Mesendoderm (in vitro differentiated cells): ENCODE measurements at regions not wholly inside any gene's neighbourhood (a gene's known extent, or its start where the extent isn't known, plus 50 kb on each side); places are given as distances from the start of the nearest gene placed in this dataset.

ENCODE experiments used
- DNase-seq: peaks from one replicate; pipeline ENCODE4 v3.0.0; 2013
- H2AK5ac ChIP-seq: 2 replicates; pipeline ENCODE4 v1.6.1; 2013; ENCODE audit warnings: low read length, inconsistent platforms
- H2BK120ac ChIP-seq: 2 replicates; pipeline ENCODE4 v1.6.1; 2013; ENCODE audit warnings: low read depth, mild to moderate bottlenecking, low read length, moderate library complexity, mixed read lengths
- H2BK15ac ChIP-seq: replicated peaks from 2 replicates; pipeline ENCODE4 v1.6.1; 2013; ENCODE audit warnings: low read depth, mild to moderate bottlenecking, moderate library complexity
- H2BK5ac ChIP-seq: 2 replicates; pipeline ENCODE4 v1.6.1; 2013; ENCODE audit warnings: low read length, inconsistent platforms
- H3K18ac ChIP-seq: 2 replicates; pipeline ENCODE4 v1.6.1; 2013; ENCODE audit warnings: mild to moderate bottlenecking, low read length, mixed read lengths
- H3K23ac ChIP-seq: one replicate; pipeline ENCODE4 v1.6.1; 2013; ENCODE audit warnings: low read length
- H3K27ac ChIP-seq: 2 replicates; pipeline ENCODE4 v1.5.1; 2013; ENCODE audit warnings: low read depth, mild to moderate bottlenecking, inconsistent platforms, low read length, moderate library complexity
- H3K27me3 ChIP-seq: 2 replicates; pipeline ENCODE4 v1.6.1; 2013; ENCODE audit warnings: low read length, control low read depth, mild to moderate bottlenecking, inconsistent platforms; ENCODE audit not compliant: insufficient read depth, poor library complexity
- H3K36me3 ChIP-seq: 2 replicates; pipeline ENCODE4 v1.6.1; 2013; ENCODE audit warnings: low read length, inconsistent platforms; ENCODE audit not compliant: control insufficient read depth, insufficient read depth
- H3K4ac ChIP-seq: one replicate; pipeline ENCODE4 v1.6.1; 2013; ENCODE audit warnings: low read depth, mild to moderate bottlenecking, low read length, moderate library complexity
- H3K4me1 ChIP-seq: 2 replicates; pipeline ENCODE4 v1.6.1; 2013; ENCODE audit warnings: low read depth, low read length, inconsistent platforms; ENCODE audit not compliant: control insufficient read depth
- H3K4me2 ChIP-seq: 2 replicates; pipeline ENCODE4 v1.6.1; 2013; ENCODE audit warnings: low read length
- H3K4me3 ChIP-seq: 2 replicates; pipeline ENCODE4 v1.5.1; 2013; ENCODE audit warnings: mild to moderate bottlenecking, low read length
- H3K56ac ChIP-seq: one replicate; pipeline ENCODE4 v1.6.1; 2013; ENCODE audit warnings: low read length
- H3K79me1 ChIP-seq: 2 replicates; pipeline ENCODE4 v1.6.1; 2013; ENCODE audit warnings: low read length, inconsistent platforms
- H3K79me2 ChIP-seq: 2 replicates; pipeline ENCODE4 v1.6.1; 2013; ENCODE audit warnings: mild to moderate bottlenecking, low read length; ENCODE audit not compliant: control insufficient read depth, insufficient read depth
- H3K9ac ChIP-seq: 2 replicates; pipeline ENCODE4 v1.6.1; 2013; ENCODE audit warnings: low read length, inconsistent platforms
- H4K5ac ChIP-seq: one replicate; pipeline ENCODE4 v1.6.1; 2013; ENCODE audit warnings: low read length
- H4K8ac ChIP-seq: one replicate; pipeline ENCODE4 v1.6.1; 2013; ENCODE audit warnings: low read depth, mild to moderate bottlenecking, control low read depth, low read length, moderate library complexity
- WGBS: extraction: QIAGEN DNeasy Blood & Tissue Kit; methylation state at CpG from one replicate; pipeline ENCODE4 v1.1.7; 2013; ENCODE audit warnings: low lambda C conversion rate, missing lambda C conversion rate; ENCODE audit not compliant: insufficient coverage; ENCODE audit errors: extremely low coverage; 5-methylcytosine and 5-hydroxymethylcytosine counted together

GRCh38 chr10:124323111-124323725 lies 95.5 kb downstream of the OAT start:
- H2AK5ac ChIP-seq = no peak overlapping the region
- H3K4me3 ChIP-seq = no peak overlapping the region
- H3K4me2 ChIP-seq = no peak overlapping the region
- H3K36me3 ChIP-seq = no peaks in the 10 kb centered on the region
- no peaks in the 10 kb centered on the region for H3K79me1 ChIP-seq
- no peaks in the 10 kb centered on the region for H3K79me2 ChIP-seq
- peak; percentile 37 for DNase-seq
- H3K18ac ChIP-seq = no peak overlapping the region
- no peak overlapping the region for H4K8ac ChIP-seq
- H3K9ac ChIP-seq = no peak overlapping the region
- H2BK120ac ChIP-seq = no peak overlapping the region
- H3K56ac ChIP-seq = no peak overlapping the region
- no peaks in the 10 kb centered on the region for H3K4me1 ChIP-seq
- H3K4ac ChIP-seq = no peak overlapping the region
- no peaks in the 10 kb centered on the region for H3K27me3 ChIP-seq
- H3K23ac ChIP-seq = no peak overlapping the region
- no peak overlapping the region for H2BK15ac ChIP-seq
- no peak overlapping the region for H3K27ac ChIP-seq
- no CpG with 5 or more reads among the region's 11 CpGs for WGBS
- H2BK5ac ChIP-seq = no peak overlapping the region
- H4K5ac ChIP-seq = no peak overlapping the region

GRCh38 chr10:124322191-124322980 lies 96.3 kb downstream of the OAT start:
- DNase-seq = no peak
- H2BK120ac ChIP-seq = no peak overlapping the region
- no peak overlapping the region for H3K18ac ChIP-seq
- no peak overlapping the region for H3K9ac ChIP-seq
- no peak overlapping the region for H4K8ac ChIP-seq
- no peak overlapping the region for H3K4ac ChIP-seq
- WGBS = no CpG with 5 or more reads among the region's 18 CpGs
- H3K4me1 ChIP-seq = no peaks in the 10 kb centered on the region
- no peak overlapping the region for H4K5ac ChIP-seq
- no peak overlapping the region for H2BK15ac ChIP-seq
- H3K4me2 ChIP-seq = no peak overlapping the region
- no peaks in the 10 kb centered on the region for H3K27me3 ChIP-seq
- no peak overlapping the region for H2AK5ac ChIP-seq
- H3K27ac ChIP-seq = no peak overlapping the region
- no peaks in the 10 kb centered on the region for H3K36me3 ChIP-seq
- no peaks in the 10 kb centered on the region for H3K79me1 ChIP-seq
- H3K79me2 ChIP-seq = no peaks in the 10 kb centered on the region
- no peak overlapping the region for H3K23ac ChIP-seq
- H3K56ac ChIP-seq = no peak overlapping the region
- H3K4me3 ChIP-seq = no peak overlapping the region
- H2BK5ac ChIP-seq = no peak overlapping the region

- Histone ChIP-seq H3K79me1 (no peaks in the 10 kb centered on the region), H3K9ac (no peak overlapping the region), H2BK5ac (no peak overlapping the region), H3K36me3 (no peaks in the 10 kb centered on the region), H4K8ac (no peak overlapping the region), H3K23ac (no peak overlapping the region), H3K4me2 (no peak overlapping the region), H3K4me3 (no peak overlapping the region), H3K27ac (no peak overlapping the region), H3K18ac (no peak overlapping the region), H3K4ac (no peak overlapping the region), H3K79me2 (no peaks in the 10 kb centered on the region), H2BK120ac (no peak overlapping the region), H2BK15ac (no peak overlapping the region), H3K56ac (no peak overlapping the region), H4K5ac (no peak overlapping the region), H3K27me3 (no peaks in the 10 kb centered on the region), H2AK5ac (no peak overlapping the region), H3K4me1 (no peaks in the 10 kb centered on the region)
- no CpG with 5 or more reads among the region's 19 CpGs for WGBS
- no peak for DNase-seq
These were observed 97.2 kb downstream of the OAT start for GRCh38 chr10:124321433-124322089.

GRCh38 chr10:124320778-124321432 lies 97.8 kb downstream of the OAT start:
- no peak overlapping the region for H2BK120ac ChIP-seq
- H4K8ac ChIP-seq = no peak overlapping the region
- H3K18ac ChIP-seq = no peak overlapping the region
- no peaks in the 10 kb centered on the region for H3K27me3 ChIP-seq
- no peak overlapping the region for H3K4me3 ChIP-seq
- no peak overlapping the region for H4K5ac ChIP-seq
- no peaks in the 10 kb centered on the region for H3K36me3 ChIP-seq
- WGBS = no CpG with 5 or more reads among the region's 15 CpGs
- no peak overlapping the region for H2BK5ac ChIP-seq
- no peak for DNase-seq
- H3K79me1 ChIP-seq = no peaks in the 10 kb centered on the region
- H3K4me1 ChIP-seq = no peaks in the 10 kb centered on the region
- no peak overlapping the region for H3K56ac ChIP-seq
- H3K79me2 ChIP-seq = no peaks in the 10 kb centered on the region
- no peak overlapping the region for H3K23ac ChIP-seq
- H2AK5ac ChIP-seq = no peak overlapping the region
- H3K27ac ChIP-seq = no peak overlapping the region
- no peak overlapping the region for H3K9ac ChIP-seq
- no peak overlapping the region for H3K4me2 ChIP-seq
- no peak overlapping the region for H2BK15ac ChIP-seq
- no peak overlapping the region for H3K4ac ChIP-seq

- Histone ChIP-seq H3K56ac (no peak overlapping the region), H4K8ac (no peak overlapping the region), H3K23ac (no peak overlapping the region), H2BK5ac (no peak overlapping the region), H3K4ac (no peak overlapping the region), H3K79me2 (no peaks in the 10 kb centered on the region), H3K4me1 (no peaks in the 10 kb centered on the region), H3K36me3 (no peaks in the 10 kb centered on the region), H3K18ac (no peak overlapping the region), H2BK15ac (no peak overlapping the region), H3K4me3 (no peak overlapping the region), H3K27me3 (no peaks in the 10 kb centered on the region), H2AK5ac (no peak overlapping the region), H3K79me1 (no peaks in the 10 kb centered on the region), H3K9ac (no peak overlapping the region), H4K5ac (no peak overlapping the region), H3K4me2 (no peak overlapping the region), H3K27ac (no peak overlapping the region), H2BK120ac (no peak overlapping the region)
- DNase-seq = no peak
- WGBS = no CpG with 5 or more reads among the region's 3 CpGs
These were observed 98.8 kb downstream of the OAT start for GRCh38 chr10:124319926-124320391.
